GM19397 (cell line): ENCODE measurements at regions not wholly inside any gene's neighbourhood (a gene's known extent, or its start where the extent isn't known, plus 50 kb on each side); places are given as distances from the start of the nearest gene placed in this dataset.

Source experiments
- ATAC-seq: cut with Tn5 transposase; IDR thresholded peaks from one replicate; pipeline ENCODE4 v1.9.1; 2021; ENCODE audit warnings: mild to moderate bottlenecking, moderate library complexity; ENCODE audit not compliant: unreplicated experiment

- ATAC-seq, result no peak
Measured at GRCh38 chr9:96089452-96090085, 212.4 kb downstream of the HSD17B3 start.

GRCh38 chr9:96088510-96088909, 213.0 kb downstream of the ERCC6L2 start:
- ATAC-seq, result no peak

DNA sequence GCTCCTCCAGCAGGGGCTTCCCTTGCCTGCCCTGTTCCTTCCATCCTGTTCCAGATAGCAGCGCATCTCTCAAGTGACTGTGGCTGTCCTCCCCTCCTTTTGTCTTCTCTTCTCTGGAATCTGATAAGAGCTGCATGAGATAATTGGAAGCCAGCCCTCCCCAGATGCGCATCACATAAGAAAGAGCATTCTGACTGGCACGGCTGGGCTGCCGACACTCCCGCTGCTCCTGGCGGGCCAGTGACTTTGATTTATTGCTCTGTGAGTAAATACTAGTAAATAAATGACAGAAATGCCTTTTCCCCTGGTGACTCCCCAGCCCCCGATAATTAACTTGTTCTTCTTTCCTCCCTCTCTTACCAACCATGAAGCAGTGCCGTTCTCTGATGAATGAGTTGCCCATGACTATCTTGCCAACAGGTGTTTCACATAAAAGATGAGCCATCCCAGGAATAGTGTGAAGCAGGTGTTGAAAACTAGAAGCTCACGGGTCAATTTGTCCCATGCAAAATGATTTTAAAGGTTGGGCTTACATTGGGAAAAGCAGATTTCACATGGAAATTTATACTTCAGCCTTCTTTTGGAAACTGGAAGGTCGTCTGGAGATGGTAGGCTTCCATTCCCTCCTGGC, 212.3 kb downstream of the ERCC6L2 start:
- no peak for ATAC-seq

- ATAC-seq, result no peak
Measured at GRCh38 chr9:96086936-96087571, 211.6 kb downstream of the ERCC6L2 start.

DNA sequence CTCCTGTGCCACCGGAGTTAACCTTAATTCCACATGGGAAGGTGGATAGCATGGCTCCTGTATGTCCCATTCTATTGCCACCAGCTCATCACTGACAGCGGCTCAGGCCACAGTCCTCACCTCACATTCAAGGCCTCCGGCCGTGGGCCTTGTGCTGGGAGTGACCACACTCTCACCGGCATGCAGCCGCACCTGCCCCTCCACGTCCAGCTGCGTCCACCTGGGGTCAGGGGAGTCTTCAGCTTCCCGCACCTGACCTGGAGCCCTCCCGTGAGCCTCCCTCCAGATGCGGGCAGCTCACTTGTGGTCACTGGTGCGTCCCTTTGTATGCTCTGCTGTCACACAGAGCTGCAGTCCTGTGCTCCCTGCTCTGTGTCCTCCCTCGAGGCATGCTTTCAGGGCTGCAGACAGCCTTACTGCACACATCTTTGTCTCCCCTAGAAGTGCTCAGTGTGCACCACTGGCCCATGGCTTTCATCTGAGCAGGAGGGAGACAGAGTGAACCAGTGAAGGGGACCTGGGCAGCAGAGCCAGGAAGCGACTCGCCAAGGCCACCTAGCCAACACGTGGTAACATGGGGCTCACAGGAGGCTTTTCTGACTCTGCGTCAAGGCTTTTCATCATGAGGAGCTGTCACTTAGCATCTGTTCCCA, 210.1 kb downstream of the ERCC6L2 start:
- no peak for ATAC-seq

DNA sequence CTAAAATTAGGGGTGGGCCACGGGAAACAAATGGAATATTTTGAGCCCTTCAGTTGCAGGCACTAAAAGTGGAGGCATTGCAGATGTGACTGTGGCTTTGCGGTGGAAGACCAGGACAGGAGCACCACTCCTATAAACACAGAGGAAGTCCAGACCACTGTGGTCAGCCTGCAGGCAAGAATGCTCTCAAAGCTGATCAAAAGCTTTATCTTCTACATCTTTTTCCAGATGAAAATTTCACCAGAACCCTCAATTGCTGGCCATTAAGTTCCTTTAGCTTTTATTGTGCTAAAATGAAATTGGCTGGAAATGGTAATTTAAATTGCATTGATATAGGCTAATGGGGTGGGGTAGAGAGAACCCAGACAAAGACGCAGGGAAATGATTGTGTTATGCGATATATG, 208.8 kb downstream of the ERCC6L2 start:
- no peak for ATAC-seq

DNA sequence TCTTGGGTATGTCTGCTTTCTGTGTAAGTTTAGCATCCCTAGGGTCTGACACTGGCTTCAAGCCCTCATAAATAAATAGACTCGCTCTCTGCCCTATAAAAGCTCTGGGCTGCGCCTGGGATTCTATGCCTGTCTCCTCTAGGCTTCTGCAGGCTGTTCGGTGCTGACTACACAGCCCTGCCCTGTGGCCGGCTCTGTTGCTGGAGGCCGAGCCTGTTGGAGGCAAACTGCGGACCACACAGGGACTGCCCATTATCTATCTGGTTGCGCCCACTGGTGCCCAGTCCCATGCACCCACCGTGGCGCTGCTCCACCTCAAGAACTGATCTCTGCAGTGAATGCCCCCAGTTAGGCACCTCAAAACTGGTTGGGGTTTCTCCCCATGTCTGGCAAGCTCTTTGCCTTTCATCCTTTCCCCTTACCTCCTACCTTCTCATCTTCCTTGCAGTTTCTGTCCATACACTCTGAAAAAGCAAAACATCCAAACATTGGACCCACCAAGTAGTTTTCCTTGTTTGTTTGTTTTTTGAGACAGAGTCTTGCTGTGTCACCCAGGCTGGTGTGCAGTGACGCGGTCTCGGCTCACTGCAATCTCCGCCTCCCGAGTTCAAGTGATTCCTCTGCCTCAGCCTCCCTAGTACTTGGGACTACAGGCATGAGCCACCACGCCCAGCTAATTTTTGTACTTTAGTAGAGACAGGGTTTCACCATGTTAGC, 207.2 kb downstream of the ERCC6L2 start:
- no peak for ATAC-seq

DNA sequence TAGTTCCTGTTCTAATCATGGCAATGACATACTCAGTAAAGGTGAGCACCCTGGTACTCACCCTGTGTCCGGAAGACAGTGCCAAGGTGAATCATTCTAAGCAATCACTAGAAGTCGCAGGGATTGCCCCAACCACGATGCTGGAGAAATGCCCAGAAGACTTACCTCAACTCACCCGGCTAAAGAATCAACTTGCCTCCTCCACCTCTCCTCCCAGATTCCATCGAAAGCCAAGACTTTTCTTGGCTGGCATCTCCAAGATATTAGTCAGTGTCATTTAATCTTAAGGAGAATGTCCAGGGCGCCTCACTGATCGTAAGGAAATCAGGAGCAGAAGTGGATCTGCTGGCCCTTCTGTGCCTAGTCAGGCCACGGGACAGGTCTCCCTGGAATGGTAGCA, 204.9 kb downstream of the ERCC6L2 start:
- no peak for ATAC-seq

DNA sequence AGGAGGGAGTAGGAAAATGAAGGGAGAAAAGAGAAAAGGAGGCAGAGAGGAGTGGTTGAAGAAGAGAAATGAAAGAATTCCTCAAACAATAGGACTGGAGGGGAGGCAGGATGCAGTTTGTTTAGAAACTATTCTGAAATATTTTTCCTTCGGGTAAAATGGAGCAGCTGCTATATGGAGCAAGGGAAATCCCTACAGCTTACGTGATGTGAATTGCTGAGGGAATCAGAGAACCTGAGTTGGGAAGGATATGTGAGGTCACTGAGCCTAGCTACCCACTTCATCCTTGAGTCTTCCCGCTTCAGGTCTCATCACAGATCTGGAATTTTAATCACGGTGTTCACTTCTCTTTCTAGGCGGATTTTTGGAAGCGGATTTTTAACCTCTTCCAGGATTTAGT, 204.3 kb downstream of the ERCC6L2 start:
- no peak for ATAC-seq

DNA sequence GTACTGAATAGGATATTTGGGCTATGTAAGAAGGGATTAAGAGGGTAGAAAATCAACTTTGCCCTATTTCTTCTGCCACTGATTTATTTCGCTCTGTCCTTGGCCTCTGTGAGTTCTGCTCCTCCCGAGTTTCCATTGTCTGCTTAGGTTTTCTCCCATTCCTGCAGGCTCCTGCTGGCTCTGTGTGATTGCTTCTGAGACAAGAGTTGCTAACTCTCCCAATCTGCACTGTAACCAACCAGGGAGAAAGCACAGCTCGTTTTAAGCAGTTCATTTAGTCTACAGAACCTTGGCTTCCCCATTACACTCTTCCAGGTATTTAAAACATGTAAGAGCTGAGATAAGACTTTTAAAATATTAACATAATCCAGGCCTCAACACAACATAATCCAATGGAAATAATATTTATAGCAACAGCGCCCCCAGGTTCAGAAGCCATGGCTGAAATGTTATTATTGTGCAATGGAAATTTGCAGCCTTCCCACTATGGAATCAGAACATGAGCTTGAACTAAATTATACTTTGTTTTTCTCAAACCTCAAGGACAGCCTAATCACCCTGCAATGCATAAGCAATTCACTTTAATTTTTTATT, 203.5 kb downstream of the ERCC6L2 start:
- no peak for ATAC-seq

GRCh38 chr9:96075757-96076156, 200.3 kb downstream of the ERCC6L2 start:
- ATAC-seq, result no peak

DNA sequence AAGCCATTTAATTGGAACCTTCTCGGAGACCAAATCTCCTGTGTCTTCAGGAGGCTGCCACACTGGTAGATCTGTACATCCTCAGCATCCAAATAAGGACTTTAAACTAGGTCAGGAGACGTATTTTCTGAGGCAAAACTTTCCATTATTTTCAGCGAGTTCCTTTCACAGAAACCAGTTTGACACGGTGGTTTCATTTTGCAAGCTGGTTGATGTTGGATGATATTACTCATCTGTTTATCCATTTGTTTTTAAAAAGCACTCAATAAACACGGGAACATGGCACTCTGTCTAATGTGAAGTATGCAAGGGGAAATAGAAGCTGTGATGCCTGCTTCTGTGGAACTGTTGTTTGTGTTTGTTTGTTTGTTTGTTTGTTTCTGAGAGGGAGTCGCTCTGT, 199.6 kb downstream of the ERCC6L2 start:
- no peak for ATAC-seq

GRCh38 chr9:96073531-96074480, 198.3 kb downstream of the ERCC6L2 start:
- no peak for ATAC-seq

DNA sequence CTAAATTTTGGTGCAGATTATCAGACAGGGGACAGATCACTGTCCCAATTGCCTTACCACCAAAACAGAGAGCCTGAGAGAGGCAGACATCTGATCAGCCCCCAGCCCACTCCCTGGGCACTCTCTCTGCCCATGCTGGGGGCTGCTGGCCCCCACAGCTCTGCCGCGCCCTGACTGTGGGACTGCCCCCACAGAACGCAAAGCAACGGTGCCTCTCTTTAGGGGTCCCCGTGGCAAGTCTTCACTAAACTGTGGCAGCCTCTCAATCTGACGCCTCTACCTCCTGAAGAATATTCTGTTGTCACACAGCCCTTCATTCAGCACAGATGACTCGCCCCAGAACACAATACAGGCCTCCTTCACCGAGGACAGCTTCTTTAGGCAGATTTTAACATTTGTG, 197.4 kb downstream of the ERCC6L2 start:
- no peak for ATAC-seq

DNA sequence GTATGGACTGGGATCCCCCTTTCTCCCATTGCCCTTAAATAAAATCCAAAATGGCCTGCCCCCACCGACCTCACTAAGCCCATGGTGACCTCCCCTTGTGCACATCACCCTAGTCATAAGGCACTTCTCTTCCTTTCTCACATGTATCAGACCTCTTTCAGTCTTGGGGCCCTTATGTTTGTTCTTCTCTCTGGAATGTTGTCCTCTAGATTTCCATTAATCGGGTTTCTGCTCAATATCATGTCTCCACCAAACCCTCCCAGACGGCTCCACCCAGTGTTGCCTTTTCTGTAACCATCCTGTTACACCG, 196.3 kb downstream of the ERCC6L2 start:
- ATAC-seq, result no peak

GRCh38 chr9:96071076-96071814, 195.8 kb downstream of the ERCC6L2 start:
- no peak for ATAC-seq

- ATAC-seq, result no peak
Measured at GRCh38 chr9:96069629-96070220, 194.2 kb downstream of the ERCC6L2 start.

GRCh38 chr9:96068511-96068910, 193.0 kb downstream of the ERCC6L2 start:
- no peak for ATAC-seq

GRCh38 chr9:96067600-96067999, 192.1 kb downstream of the ERCC6L2 start:
- ATAC-seq, result no peak
